ENCODE measurements at regions not wholly inside any gene's neighbourhood (a gene's known extent, or its start where the extent isn't known, plus 50 kb on each side); places are given as distances from the start of the nearest gene placed in this dataset.

DNA sequence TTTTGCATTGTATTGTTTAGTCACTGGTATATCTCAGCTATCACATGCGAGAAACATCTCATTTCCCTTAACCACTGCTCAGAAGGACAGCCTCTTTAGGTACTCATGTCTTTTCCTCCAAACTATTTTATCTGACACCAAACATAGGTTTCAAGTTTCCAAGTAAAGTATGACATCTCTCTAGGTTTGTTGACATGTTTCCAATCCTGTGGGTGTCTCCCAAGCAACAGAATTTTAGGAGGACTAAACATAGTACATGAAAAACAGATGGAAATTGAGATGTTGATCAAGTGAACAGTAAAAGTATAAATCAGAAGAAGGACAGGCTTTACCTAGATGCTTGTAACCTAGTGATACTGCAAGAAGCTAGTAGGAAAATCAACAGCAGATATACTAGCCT is 371.4 kb downstream of the DTHD1 start:
- TF ChIP-seq YY1 (IDR thresholded peaks at IDR 0.05; ENCODE audit: insufficient read depth, insufficient read length) = no peak
- no peak for TF ChIP-seq ZNF274 (IDR thresholded peaks at IDR 0.05; ENCODE audit: low read depth, low read length)

Data from NT2/D1 (cell line).